KOPT-K1 (cell line): ENCODE measurements at regions not wholly inside any gene's neighbourhood (a gene's known extent, or its start where the extent isn't known, plus 50 kb on each side); places are given as distances from the start of the nearest gene placed in this dataset.

Experiments used
- H3K27ac ChIP-seq: fragments of 200-600 bp; sonication (generic); 2 replicates; pipeline ENCODE4 v1.5.1; 2016; ENCODE audit warnings: antibody characterized with exemption, mild to moderate bottlenecking, low read depth, low read length; ENCODE audit not compliant: poor library complexity, severe bottlenecking
- H3K36me3 ChIP-seq: fragments of 200-600 bp; sonication (generic); 2 replicates; pipeline ENCODE4 v1.5.1; 2017; ENCODE audit warnings: antibody characterized with exemption, mild to moderate bottlenecking, low read length, moderate library complexity; ENCODE audit not compliant: insufficient read depth
- H3K9me3 ChIP-seq: fragments of 200-600 bp; sonication (generic); 2 replicates; pipeline ENCODE4 v1.5.1; 2017; ENCODE audit warnings: antibody characterized with exemption, low read length, mild to moderate bottlenecking; ENCODE audit not compliant: insufficient read depth, poor library complexity, severe bottlenecking

GRCh38 chr2:136175868-136176267 is 57.9 kb upstream of the CXCR4 start:
- Histone ChIP-seq H3K36me3 (no peaks in the 10 kb centered on the region), H3K9me3 (peaks cover 12% of the 10 kb centered on the region)

GRCh38 chr2:136175466-136175865 is 57.5 kb upstream of the CXCR4 start:
- Histone ChIP-seq H3K9me3 (peaks cover 8% of the 10 kb centered on the region), H3K27ac (no peak overlapping the region)

More at GRCh38 chr2:136175868-136176267, 57.9 kb upstream of the CXCR4 start:
- H3K27ac ChIP-seq = no peak overlapping the region

GRCh38 chr2:136173126-136173525 is 55.2 kb upstream of the CXCR4 start:
- Histone ChIP-seq H3K36me3 (no peaks in the 10 kb centered on the region), H3K9me3 (no peaks in the 10 kb centered on the region), H3K27ac (no peak overlapping the region)

More at GRCh38 chr2:136175466-136175865, 57.5 kb upstream of the CXCR4 start:
- no peaks in the 10 kb centered on the region for H3K36me3 ChIP-seq

- H3K9me3 ChIP-seq = no peaks in the 10 kb centered on the region
- no peaks in the 10 kb centered on the region for H3K36me3 ChIP-seq
- no peak overlapping the region for H3K27ac ChIP-seq
Observed at GRCh38 chr2:136171223-136171622, 53.3 kb upstream of the CXCR4 start.

GRCh38 chr2:136168720-136169119 is 50.8 kb upstream of the CXCR4 start:
- Histone ChIP-seq H3K36me3 (no peaks in the 10 kb centered on the region), H3K27ac (no peak overlapping the region), H3K9me3 (no peaks in the 10 kb centered on the region)

GRCh38 chr2:136167721-136168475 is 49.9 kb upstream of the CXCR4 start:
- Histone ChIP-seq H3K36me3 (no peaks in the 10 kb centered on the region), H3K27ac (no peak overlapping the region), H3K9me3 (no peaks in the 10 kb centered on the region)
